ENCODE measurements at regions not wholly inside any gene's neighbourhood (a gene's known extent, or its start where the extent isn't known, plus 50 kb on each side); places are given as distances from the start of the nearest gene placed in this dataset.
"Not testable (repeated sequence)": the region's sequence is repeated elsewhere in the genome, so short reads cannot be mapped to it uniquely, and the experiment has no call there.

DNA sequence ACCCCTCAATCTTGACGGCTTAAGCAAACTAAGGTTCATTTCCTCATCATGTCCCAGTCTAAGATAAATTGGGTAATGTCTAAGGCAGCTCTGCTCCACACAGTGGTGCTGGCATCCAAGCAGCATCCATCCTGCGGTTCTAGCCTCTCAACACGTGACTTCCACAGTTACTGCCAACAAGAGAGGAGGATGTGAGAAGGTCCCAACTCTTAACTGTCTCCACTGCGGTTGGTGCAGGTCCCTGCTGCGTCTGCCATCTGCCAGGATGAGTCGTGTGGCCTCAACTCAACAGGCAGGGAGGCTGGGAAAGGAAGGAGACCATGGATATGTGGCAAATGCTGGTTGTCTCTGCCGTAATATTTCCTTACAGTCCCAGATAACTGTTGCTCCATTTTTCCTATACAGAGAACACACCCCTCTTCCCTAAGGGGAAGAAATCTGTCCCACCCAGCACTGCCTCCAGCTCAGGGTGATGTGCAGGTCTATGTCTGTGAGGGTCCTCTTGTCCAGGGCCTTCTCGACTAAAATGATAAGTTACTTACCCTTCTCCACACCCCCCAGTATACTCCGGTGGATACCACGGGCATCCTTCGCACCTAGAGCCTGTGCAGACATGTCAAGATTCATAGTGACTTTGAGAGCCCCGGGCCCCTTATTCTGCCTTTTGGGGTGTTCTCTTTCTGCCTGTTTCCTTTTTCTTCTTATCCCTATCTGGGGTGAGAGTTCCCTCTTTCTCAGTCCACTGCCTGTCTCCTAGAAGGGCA lies 64.7 kb downstream of the KCNJ18 start:
- intact Hi-C loops (cut with DNase I) = no loop called here

DNA sequence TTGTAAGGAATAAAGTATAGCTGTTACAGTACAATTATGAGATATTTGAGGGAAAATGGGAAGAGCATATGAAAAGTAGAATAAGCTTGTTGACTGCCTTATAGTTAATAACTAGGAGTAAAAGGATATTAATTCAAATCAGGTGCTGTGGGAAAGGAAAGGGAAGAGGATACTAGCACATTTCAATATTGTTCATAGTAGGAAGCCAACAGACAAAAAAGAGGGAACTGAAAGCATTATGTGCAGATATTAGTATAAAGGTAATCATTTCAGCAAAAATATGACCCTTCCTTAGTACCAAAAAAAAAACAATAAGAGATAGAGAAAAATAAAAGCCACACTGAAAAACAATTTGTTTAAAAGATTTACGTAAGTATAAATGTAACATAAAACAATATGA lies 67.3 kb downstream of the KCNJ18 start:
- H3K36me3 ChIP-seq; H3K9me3 ChIP-seq; intact Hi-C loops (cut with DNase I); H3K4me3 ChIP-seq; ATAC-seq; H3K27ac ChIP-seq; DNase-seq; H3K27me3 ChIP-seq (ENCODE audit: low read depth); H3K4me1 ChIP-seq: not testable (repeated sequence)

More for the DNA sequence above, 64.7 kb downstream of the KCNJ18 start:
- Histone ChIP-seq H3K27ac (no peak overlapping the region), H3K4me1 (no peaks in the 10 kb centered on the region), H3K36me3 (no peaks in the 10 kb centered on the region), H3K9me3 (no peaks in the 10 kb centered on the region), H3K4me3 (no peak overlapping the region), H3K27me3 (ENCODE audit: low read depth) (no peaks in the 10 kb centered on the region)
- TF ChIP-seq CTCF (IDR thresholded peaks at IDR 0.05) = no peak
- DNase-seq (no peak), ATAC-seq (no peak)

- H3K9me3 ChIP-seq; DNase-seq; H3K27ac ChIP-seq; ATAC-seq; H3K4me1 ChIP-seq; intact Hi-C loops (cut with DNase I); H3K36me3 ChIP-seq; H3K27me3 ChIP-seq (ENCODE audit: low read depth); H3K4me3 ChIP-seq: not testable (repeated sequence)
These were observed 71.5 kb downstream of the KCNJ18 start for GRCh38 chr17:21763738-21764340.

DNA sequence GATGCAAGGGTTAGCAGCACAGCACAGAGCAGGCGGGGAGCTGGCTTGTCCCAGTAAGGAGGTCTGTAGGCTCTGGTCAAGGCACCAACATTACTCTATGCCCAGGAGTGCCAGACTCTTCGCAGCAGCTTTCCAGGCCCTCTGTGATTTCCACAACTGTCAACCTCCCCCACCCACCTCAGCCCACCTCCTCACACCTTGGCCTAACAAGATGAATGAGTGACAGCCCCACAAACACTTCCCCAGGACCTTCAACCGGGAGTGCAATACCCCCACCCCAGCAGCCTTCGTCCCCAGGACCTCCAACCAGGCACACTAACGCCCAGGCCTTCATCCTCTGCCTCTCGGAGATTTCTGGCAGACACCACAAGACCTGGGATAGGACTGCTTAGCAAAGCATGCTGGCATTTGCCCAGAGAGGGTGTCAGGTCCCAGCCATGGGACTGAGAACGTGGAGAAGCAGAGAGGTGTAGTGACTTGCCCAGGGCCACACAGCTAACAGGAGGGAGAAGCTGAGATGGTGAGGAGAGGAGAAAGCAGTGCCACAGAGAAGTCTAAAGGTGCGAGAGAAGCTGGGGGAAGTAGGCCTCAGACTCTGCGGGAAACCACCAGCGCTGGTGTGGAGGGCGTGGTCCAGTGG lies 73.4 kb downstream of the KCNJ18 start:
- H3K9me3 ChIP-seq; intact Hi-C loops (cut with DNase I); H3K27ac ChIP-seq; H3K4me3 ChIP-seq; H3K27me3 ChIP-seq (ENCODE audit: low read depth); H3K36me3 ChIP-seq; ATAC-seq; DNase-seq; H3K4me1 ChIP-seq: not testable (repeated sequence)

- H3K9me3 ChIP-seq; DNase-seq; H3K36me3 ChIP-seq; intact Hi-C loops (cut with DNase I); H3K4me1 ChIP-seq; H3K27me3 ChIP-seq (ENCODE audit: low read depth); H3K27ac ChIP-seq; H3K4me3 ChIP-seq; ATAC-seq: not testable (repeated sequence)
These were observed 74.2 kb downstream of the KCNJ18 start for GRCh38 chr17:21766565-21766964.

DNA sequence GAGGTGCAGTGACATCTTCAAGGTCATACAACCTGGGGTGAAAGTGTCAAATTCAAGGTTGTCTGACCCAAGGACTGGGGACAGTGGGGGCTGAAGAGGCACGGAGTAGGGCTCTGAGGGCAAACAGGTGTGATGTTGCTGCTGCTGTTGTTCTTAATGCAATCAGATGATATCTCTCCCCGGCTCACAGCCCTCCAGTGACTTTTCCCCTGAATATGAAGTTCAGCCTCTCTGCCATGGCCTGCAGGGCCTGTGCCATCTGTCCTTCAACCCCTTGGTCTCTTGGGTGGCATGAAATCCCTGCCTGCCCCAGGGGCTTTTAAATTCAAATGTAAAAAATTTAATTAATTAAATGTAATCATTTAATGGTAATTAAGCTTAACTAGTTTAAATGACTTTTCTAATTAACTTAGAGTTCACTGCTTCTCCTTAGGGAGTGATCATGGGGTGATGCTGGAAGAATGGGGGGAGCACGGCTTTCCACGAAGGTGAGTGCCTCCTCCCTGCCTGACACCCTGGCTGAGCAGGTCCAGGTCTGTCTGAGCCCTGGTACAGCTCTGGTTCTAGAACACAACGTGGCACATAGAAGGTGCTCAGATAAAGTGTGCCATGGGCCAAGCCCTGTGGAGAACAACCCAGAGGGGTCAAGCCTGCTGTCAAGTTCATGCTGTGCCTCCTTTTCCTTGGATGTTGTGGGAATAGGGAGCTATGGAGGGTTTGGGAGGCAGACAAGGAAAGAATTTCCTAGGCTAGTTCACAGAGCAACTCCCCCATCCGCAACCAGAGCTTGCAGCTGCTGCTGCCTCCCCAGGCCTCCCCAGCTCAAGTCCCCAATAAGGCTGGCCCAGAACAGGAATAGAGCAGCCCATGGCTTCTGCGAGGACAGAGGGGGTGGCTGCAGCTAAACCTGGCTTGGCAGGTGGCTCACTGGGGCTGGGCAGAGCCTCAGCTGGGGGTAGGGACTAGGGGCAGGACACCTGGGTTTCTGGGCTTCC lies 75.1 kb downstream of the KCNJ18 start:
- ATAC-seq; intact Hi-C loops (cut with DNase I): not testable (repeated sequence)

GRCh38 chr17:21768244-21768643 lies 75.9 kb downstream of the KCNJ18 start:
- intact Hi-C loops (cut with DNase I); H3K4me1 ChIP-seq; H3K9me3 ChIP-seq; H3K36me3 ChIP-seq; H3K27me3 ChIP-seq (ENCODE audit: low read depth); H3K4me3 ChIP-seq; H3K27ac ChIP-seq; ATAC-seq; DNase-seq: not testable (repeated sequence)

More for the DNA sequence above, 75.1 kb downstream of the KCNJ18 start:
- H3K27me3 ChIP-seq (ENCODE audit: low read depth); H3K4me1 ChIP-seq; H3K4me3 ChIP-seq; H3K27ac ChIP-seq; H3K9me3 ChIP-seq; DNase-seq; H3K36me3 ChIP-seq: not testable (repeated sequence)

DNA sequence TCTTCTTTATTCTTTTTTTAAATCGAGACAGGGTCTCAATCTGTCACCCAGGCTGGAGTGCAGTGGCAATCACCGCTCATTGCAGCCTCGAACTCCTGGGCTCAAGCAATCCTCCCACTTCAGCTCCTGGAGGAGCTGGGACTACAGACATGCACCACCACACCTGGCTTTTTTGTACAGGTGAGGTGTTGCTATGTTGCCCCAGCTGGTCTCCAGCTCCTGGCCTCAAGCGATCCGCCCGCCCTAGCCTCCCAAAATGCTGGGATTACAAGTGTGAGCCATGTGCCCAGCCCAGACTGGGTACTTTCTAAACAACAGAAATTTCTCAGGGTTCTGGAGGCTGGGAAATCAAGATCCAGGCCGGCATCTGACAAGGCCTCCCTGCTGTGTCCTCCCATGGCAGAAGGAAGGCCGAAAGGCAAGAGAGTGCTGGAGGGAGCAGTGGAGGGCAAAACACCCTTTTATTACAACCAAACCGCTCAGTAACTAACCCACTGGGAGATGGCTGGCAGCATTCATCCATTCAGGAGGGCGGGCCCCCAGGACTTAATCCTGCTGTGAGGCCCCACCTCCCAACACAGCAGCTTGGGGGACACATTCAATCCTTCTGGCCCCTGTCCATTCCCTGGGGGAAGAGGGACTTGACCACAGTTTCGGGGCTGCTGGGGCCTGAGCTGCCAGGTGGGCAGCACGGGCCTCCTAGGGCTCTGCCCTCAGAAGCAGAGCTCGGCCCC lies 76.6 kb downstream of the KCNJ18 start:
- H3K27me3 ChIP-seq (ENCODE audit: low read depth); H3K36me3 ChIP-seq; H3K9me3 ChIP-seq; ATAC-seq; H3K4me1 ChIP-seq; DNase-seq; H3K4me3 ChIP-seq; intact Hi-C loops (cut with DNase I); H3K27ac ChIP-seq: not testable (repeated sequence)

DNA sequence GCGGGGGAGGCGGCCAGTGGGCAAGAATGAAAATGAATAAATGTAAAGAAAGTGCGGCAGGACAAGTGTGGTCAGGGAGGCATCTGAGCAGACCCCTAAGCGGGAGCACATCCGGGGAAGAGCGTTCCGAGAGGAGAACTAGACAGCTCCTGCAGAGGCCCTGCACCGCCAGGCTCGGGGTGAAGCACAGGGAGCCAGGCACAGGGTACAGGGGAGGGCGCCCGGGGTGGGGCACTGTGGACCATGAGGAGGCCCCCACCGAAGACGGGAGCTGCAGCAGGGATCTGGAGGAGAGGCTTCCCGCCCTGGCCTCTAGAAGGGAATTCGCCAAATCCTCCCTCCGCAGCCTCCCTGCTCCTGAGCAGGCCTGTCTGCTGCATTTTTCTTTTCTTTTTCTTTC lies 77.5 kb downstream of the KCNJ18 start:
- intact Hi-C loops (cut with DNase I); H3K9me3 ChIP-seq; H3K36me3 ChIP-seq; H3K27me3 ChIP-seq (ENCODE audit: low read depth); H3K4me1 ChIP-seq; DNase-seq; H3K4me3 ChIP-seq; H3K27ac ChIP-seq; ATAC-seq: not testable (repeated sequence)

DNA sequence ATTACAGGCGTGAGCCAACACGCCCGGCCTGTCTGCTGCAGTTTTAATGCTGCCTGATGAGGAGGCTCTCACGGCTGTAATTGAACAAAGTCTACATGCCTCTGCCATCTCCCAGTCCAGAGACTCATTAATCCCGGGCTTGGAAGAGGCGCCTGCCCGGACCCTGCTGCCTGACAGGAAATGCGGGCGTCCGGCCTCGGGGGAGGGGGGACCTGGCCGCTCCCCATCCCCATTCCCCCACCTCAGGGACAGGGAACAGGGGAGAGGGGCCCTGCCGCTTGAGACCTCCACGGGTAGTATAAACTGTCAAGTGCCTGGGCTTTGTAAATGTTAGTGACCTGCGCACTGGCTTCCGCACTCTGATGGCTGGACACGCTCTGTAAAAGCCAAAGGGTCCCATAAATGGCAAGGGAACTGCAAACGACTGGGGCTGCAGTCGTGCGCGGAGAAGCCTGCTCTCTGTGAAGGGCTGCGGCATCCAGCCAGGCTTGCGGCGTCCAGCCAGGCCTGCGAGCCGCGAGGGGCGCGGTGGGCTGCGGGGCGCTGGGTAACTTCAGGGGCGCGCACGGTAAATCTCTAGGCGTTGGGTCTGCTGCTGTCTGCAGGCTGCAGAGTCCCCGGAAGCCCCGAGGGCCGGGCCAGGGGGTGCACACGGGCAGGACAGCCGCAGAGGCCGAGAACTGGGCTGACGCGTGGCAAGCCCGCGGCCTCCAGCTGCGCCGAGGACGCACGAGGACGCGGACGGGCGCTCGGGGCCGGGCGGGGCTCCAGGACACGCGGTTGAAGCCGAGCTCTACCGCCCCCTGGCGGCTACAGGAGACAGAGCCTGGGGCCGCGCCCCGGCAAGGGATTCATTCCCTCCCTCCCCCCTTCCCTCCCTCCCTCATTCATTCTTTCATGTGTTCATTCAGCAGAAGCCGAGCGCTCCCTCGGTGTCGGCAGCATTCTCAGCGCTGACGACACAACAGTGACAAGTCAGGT lies 78.4 kb downstream of the KCNJ18 start:
- DNase-seq; H3K27me3 ChIP-seq (ENCODE audit: low read depth); H3K4me3 ChIP-seq; H3K36me3 ChIP-seq; H3K9me3 ChIP-seq; H3K27ac ChIP-seq; intact Hi-C loops (cut with DNase I); H3K4me1 ChIP-seq: not testable (repeated sequence)
- peak; percentile 88 to 89 for ATAC-seq

All from lower lobe of right lung (tissue), 2 donors.